GM19452 (cell line): ENCODE measurements at regions not wholly inside any gene's neighbourhood (a gene's known extent, or its start where the extent isn't known, plus 50 kb on each side); places are given as distances from the start of the nearest gene placed in this dataset.
"Not testable (repeated sequence)": the region's sequence is repeated elsewhere in the genome, so short reads cannot be mapped to it uniquely, and the experiment has no call there.

Experiments used
- ATAC-seq: cut with Tn5 transposase; IDR thresholded peaks from one replicate; pipeline ENCODE4 v1.9.1; 2021; ENCODE audit not compliant: unreplicated experiment

- no peak for ATAC-seq
Measured at GRCh38 chr14:21874946-21875345, 201.3 kb upstream of the OR4E1 start.

GRCh38 chr14:21874167-21874566 lies 200.5 kb upstream of the OR4E1 start:
- ATAC-seq = no peak

DNA sequence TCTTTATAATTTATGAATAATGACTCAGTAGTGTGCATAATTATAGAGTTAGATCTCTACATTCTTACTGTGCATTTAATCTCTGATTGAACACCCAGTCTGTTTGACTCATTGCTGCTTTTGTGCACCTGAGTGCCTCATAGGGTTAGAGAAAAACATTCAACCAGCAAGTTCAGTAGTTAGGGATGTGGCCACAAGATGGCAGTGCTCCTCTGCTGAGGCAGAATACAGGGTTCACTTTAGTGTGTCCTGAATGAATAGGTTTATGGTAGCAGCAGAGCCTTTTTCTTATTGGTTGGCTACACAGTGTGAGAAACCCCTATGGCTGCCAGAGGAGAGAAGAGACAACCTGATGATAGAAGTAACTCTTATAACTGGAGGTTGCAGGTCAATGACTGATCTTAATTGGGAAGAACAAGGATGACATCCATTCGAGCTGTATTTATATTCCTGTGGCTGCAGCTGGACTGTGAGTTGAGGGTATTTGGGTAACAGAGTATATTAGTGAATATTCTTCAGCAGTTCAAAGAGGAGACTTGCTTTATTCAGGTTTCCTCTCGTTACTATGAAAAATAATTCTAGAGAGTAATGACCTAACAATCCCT lies 194.9 kb upstream of the OR4E1 start:
- no peak for ATAC-seq

GRCh38 chr14:21867541-21867940 lies 193.9 kb upstream of the OR4E1 start:
- ATAC-seq = no peak

GRCh38 chr14:21866479-21866878 lies 192.9 kb upstream of the OR4E1 start:
- ATAC-seq = no peak

- no peak for ATAC-seq
Measured at GRCh38 chr14:21863289-21863688, 189.7 kb upstream of the OR4E1 start.

- no peak for ATAC-seq
Measured at GRCh38 chr14:21861153-21861552, 187.5 kb upstream of the OR4E1 start.

DNA sequence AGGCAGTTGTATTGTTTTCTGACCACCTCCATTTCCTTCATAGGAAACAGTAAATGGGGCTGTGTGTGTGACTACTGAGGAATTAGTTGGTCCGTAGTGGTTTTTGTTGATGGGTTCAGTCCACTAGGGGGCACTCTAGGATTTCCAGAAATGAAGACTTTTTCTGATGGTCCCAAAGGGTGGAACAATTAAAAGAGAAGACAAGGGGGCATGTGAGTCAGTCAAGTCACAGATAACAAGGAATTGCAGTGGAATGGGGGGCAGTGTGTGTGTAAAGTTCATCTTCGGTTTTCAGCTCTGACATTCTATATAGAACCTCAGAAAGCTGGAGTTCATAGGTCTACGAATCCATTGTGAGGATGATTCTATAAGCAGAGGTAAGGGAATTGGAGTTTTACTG lies 186.6 kb upstream of the OR4E1 start:
- no peak for ATAC-seq

GRCh38 chr14:21852775-21853174 lies 179.2 kb upstream of the OR4E1 start:
- ATAC-seq = no peak

- no peak for ATAC-seq
Measured at GRCh38 chr14:21852061-21852664, 178.5 kb upstream of the OR4E1 start.

DNA sequence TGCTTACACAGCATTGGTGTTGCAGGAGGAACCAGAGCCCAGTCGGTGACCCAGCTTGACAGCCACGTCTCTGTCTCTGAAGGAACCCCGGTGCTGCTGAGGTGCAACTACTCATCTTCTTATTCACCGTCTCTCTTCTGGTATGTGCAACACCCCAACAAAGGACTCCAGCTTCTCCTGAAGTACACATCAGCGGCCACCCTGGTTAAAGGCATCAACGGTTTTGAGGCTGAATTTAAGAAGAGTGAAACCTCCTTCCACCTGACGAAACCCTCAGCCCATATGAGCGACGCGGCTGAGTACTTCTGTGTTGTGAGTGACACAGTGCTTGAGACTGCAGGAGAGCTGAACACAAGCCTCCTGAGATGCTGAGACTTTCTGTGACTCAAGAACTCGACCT lies 173.3 kb upstream of the OR4E1 start:
- not testable (repeated sequence) for ATAC-seq

DNA sequence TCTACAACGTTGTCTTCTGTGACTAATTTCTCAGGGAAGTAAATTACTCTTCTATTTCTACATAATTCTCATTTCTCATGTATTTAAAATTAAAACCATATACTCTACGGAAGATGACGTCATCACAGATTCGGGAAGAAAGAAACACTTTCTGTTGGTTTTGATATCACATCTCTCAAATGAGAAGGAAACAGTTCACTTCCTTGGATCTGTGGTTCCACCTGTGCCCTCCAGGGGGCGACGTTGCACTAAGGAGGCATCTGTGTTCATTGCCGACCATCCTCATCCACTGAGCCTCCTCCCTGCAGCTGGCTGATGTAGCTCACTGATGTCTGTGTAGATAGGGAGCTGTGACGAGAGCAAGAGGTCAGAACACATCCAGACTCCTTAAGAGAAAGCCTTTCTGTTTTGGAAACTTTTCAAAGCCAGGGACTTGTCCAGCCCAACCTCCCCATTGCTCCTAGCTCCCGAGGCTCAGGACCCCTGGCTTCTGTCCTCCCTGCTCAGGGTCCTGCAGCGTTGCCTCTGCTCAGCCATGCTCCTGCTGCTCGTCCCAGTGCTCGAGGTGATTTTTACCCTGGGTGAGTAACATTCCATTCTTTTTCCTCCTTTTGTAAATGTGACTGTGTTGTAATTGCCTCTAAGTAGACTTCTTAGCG lies 172.7 kb upstream of the OR4E1 start:
- no peak for ATAC-seq

DNA sequence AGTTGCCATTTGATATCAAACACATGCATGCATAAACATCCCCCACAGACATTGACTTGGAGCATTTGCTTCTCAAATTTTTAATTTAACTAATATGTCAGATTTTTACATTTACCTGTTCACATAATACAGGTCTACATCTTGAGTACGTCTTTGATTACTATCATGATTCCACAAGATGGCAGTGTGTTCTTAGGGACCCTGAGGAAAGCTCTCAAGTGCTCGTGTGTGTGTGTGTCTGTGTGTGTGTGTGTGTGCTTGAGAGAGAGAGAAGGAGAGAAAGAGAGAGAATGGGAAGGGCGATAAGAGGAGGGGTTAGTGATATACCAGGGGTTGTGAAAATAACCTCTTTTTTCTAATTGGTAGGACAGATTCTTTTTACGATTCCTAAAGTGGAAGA lies 167.1 kb upstream of the OR4E1 start:
- no peak for ATAC-seq

DNA sequence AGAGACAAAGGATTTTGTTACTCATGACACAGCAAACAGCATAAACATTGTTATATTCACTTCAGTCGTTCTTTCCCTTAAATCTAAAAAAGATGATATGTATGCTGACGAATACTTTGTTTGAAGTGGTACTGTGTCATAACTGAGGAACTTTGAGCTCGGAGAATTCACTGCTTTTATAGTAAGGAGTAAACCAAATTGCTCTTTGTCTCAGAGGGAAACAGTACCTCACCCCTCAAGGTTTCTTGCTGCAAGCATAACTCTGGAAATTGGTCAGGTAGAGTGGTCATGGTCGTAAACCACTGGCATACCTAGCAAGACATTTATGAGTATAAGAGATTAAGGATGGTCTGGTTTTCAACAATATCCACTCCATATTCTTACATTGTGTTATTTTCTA lies 160.2 kb upstream of the OR4E1 start:
- no peak for ATAC-seq

- ATAC-seq = no peak
Measured at GRCh38 chr14:21825845-21826244, 152.2 kb upstream of the OR4E1 start.

GRCh38 chr14:21825149-21825743 lies 151.6 kb upstream of the OR4E1 start:
- ATAC-seq = no peak

DNA sequence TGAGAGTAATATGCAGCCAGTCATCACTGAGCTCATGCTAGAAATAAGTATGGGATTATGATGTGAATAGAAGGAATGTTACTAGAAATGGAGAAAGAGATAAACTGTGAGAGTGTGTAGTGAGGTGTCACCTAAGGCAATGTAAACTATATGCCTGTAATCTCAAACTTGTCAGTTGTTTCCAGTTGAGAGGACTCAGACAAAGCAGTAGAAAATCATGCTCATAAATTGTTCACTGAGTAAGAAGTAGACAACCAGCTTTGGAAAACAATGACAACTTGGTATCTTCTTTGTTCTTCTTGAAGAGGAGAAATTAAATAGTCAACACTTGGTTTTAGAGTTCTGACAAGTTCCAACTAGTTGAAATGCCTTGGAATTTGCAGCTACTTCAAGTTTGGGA lies 148.5 kb upstream of the OR4E1 start:
- ATAC-seq = no peak

DNA sequence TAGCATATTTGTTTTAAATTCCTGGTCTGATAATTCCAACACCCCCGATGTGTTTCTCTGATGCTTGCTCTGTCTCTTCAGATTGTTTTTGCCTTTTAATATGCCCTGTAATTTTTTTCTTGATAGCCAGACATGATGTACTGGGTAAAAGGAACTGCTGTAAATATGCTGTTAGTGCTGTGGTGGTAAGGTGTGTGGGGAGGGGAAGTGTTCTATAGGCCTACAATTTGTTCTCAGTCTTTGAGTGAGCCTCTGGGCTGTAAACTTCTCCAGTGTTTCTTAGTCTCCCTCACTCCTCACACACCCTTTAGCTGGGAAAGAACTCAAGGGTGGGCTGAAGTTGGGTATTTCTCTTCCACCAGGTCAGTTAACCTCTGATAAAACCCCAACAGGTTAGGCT lies 147.0 kb upstream of the OR4E1 start:
- ATAC-seq = no peak

DNA sequence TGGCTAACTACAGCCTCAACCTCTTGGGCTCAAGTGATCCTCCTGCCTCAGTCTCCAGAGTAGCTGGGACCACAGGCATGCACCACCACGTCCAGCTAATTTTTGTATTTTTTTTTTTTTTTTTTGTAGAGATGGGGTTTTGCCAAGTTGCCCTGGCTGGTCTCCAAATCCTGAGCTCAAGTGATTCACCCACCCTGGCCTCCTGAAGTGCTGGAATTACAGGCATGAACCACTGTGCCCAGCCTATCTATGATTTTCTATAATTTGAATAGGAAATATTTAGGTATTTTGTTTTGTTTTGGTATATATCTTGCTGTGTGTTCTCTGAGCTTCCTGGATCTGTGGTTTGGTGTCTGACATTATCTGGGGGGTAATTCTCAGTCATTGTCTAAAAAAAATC lies 146.3 kb upstream of the OR4E1 start:
- ATAC-seq = not testable (repeated sequence)

GRCh38 chr14:21817010-21817409 lies 143.4 kb upstream of the OR4E1 start:
- ATAC-seq = not testable (repeated sequence)

GRCh38 chr14:21807975-21808374 lies 134.4 kb upstream of the OR4E1 start:
- ATAC-seq = no peak

DNA sequence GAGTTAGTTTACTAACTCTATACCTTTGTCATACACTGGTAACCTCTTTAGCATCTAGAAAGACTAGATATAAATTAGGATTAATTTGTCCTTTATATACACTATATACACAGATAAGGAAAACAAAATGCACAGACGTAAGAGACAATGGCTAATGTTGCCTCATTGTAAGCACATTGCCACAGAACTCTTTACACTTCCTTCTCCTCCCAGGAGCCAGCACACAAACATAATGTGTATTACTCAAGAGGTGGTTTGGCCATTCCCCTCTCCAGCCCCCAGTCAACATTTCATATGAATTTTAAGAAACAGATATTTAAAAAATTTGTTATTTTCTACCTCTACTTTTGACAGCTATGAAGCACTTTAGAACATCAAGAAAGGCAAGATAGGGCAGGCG lies 131.4 kb upstream of the OR4E1 start:
- no peak for ATAC-seq
